ENCODE measurements at regions not wholly inside any gene's neighbourhood (a gene's known extent, or its start where the extent isn't known, plus 50 kb on each side); places are given as distances from the start of the nearest gene placed in this dataset.

- Histone ChIP-seq H2AFZ (ENCODE audit: control insufficient read depth, low read depth, low read length) (no peak overlapping the region), H3K4me2 (ENCODE audit: control insufficient read depth, insufficient read depth) (no peak overlapping the region), H3K4me1 (ENCODE audit: control insufficient read depth, insufficient read depth, low read length) (no peaks in the 10 kb centered on the region), H3K4me3 (no peak overlapping the region), H3K36me3 (ENCODE audit: control insufficient read depth in 2 of 2, insufficient read depth in 2 of 2, low read length in 1 of 2) (no peaks in the 10 kb centered on the region), H3K27ac (ENCODE audit: control insufficient read depth, insufficient read depth) (no peak overlapping the region), H4K20me1 (ENCODE audit: control insufficient read depth, insufficient read depth) (no peaks in the 10 kb centered on the region), H3K9me3 (replicated peaks; ENCODE audit: control insufficient read depth, insufficient read depth, low read length) (no peaks in the 10 kb centered on the region), H3K9ac (ENCODE audit: control insufficient read depth, insufficient read depth, low read length) (no peak overlapping the region), H3K27me3 (replicated peaks in 1 of 2; ENCODE audit: control insufficient read depth in 2 of 2, insufficient read depth in 2 of 2, low read length in 1 of 2) (no peaks in the 10 kb centered on the region), H3K79me2 (ENCODE audit: control insufficient read depth, insufficient read depth, low read length) (no peaks in the 10 kb centered on the region)
- SMC1A ChIA-PET (ENCODE audit: uncharacterized antibody, unreplicated experiment), result no interaction called here
- intact Hi-C loops (cut with micrococcal nuclease; ENCODE audit: unreplicated experiment) (no loop called here), in situ Hi-C loops (cut with MboI) (no loop called here)
- no TSS peak for BruUV-seq (replicated peaks)
- POLR2A ChIA-PET, result no interaction called here
- no peak for FAIRE-seq
- CTCF ChIA-PET, result no interaction called here
- DNase-seq (ENCODE audit: low read depth, low spot score), result no peak
- RAD21 ChIA-PET (ENCODE audit: unreplicated experiment), result no interaction called here
- TF ChIP-seq ETV6 (conservative IDR thresholded peaks at IDR 0.05 in 1 of 2, IDR thresholded peaks at IDR 0.05 in 1 of 2; ENCODE audit: borderline replicate concordance in 1 of 2, low read depth in 1 of 2) (no peak), RAD51 (IDR thresholded peaks at IDR 0.05) (no peak), ZNF687 (IDR thresholded peaks at IDR 0.05) (no peak), MXI1 (IDR thresholded peaks at IDR 0.05; ENCODE audit: low read depth, low read length) (no peak), ZBTB40 (IDR thresholded peaks at IDR 0.05; ENCODE audit: borderline replicate concordance) (no peak), SP1 (IDR thresholded peaks at IDR 0.05; ENCODE audit: low read depth, low read length) (no peak), SMC3 (IDR thresholded peaks at IDR 0.05; ENCODE audit: borderline replicate concordance, low read length) (no peak), CREB1 (IDR thresholded peaks at IDR 0.05; ENCODE audit: low read depth) (no peak), POU2F2 (IDR thresholded peaks at IDR 0.05; ENCODE audit: borderline replicate concordance, low read depth, low read length) (no peak), CUX1 (IDR thresholded peaks at IDR 0.05; ENCODE audit: insufficient replicate concordance, low read depth, low read length) (no peak)
- ATAC-seq, result no peak
These were observed 749.3 kb upstream of the CADM2 start for GRCh38 chr3:84209474-84209873.

All from GM12878 (cell line).